ENCODE measurements at regions not wholly inside any gene's neighbourhood (a gene's known extent, or its start where the extent isn't known, plus 50 kb on each side); places are given as distances from the start of the nearest gene placed in this dataset.

DNA sequence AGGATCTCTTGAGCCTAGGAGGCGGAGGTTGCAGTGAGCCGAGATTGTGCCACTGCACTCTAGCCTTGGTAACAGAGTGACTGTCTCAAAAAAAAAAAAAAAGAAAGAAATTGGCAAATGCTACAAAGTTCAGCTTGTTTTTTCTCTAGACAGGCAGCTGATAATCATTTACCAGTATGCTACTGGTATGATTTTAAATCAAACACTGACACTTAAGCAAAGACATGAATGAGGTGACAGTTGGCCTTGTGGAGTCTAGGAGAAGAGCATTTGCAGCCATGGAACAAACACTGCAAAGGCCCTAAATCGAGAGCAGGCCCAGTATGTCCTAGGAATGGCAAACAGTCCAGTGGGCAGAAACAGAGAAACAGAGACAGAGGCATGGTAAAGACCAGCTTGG is 99.7 kb upstream of the CEP85L start:
- TF ChIP-seq RAD21 (IDR thresholded peaks at IDR 0.05; ENCODE audit: low read depth), result no peak
- TF ChIP-seq, protein P1, sequence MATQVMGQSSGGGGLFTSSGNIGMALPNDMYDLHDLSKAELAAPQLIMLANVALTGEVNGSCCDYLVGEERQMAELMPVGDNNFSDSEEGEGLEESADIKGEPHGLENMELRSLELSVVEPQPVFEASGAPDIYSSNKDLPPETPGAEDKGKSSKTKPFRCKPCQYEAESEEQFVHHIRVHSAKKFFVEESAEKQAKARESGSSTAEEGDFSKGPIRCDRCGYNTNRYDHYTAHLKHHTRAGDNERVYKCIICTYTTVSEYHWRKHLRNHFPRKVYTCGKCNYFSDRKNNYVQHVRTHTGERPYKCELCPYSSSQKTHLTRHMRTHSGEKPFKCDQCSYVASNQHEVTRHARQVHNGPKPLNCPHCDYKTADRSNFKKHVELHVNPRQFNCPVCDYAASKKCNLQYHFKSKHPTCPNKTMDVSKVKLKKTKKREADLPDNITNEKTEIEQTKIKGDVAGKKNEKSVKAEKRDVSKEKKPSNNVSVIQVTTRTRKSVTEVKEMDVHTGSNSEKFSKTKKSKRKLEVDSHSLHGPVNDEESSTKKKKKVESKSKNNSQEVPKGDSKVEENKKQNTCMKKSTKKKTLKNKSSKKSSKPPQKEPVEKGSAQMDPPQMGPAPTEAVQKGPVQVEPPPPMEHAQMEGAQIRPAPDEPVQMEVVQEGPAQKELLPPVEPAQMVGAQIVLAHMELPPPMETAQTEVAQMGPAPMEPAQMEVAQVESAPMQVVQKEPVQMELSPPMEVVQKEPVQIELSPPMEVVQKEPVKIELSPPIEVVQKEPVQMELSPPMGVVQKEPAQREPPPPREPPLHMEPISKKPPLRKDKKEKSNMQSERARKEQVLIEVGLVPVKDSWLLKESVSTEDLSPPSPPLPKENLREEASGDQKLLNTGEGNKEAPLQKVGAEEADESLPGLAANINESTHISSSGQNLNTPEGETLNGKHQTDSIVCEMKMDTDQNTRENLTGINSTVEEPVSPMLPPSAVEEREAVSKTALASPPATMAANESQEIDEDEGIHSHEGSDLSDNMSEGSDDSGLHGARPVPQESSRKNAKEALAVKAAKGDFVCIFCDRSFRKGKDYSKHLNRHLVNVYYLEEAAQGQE (IDR thresholded peaks at IDR 0.05; ENCODE audit: low read depth), result no peak
- no peak for TF ChIP-seq TAF1 (IDR thresholded peaks at IDR 0.05; ENCODE audit: low read depth)
- no peak for TF ChIP-seq EP300 (IDR thresholded peaks at IDR 0.05; ENCODE audit: borderline replicate concordance)

DNA sequence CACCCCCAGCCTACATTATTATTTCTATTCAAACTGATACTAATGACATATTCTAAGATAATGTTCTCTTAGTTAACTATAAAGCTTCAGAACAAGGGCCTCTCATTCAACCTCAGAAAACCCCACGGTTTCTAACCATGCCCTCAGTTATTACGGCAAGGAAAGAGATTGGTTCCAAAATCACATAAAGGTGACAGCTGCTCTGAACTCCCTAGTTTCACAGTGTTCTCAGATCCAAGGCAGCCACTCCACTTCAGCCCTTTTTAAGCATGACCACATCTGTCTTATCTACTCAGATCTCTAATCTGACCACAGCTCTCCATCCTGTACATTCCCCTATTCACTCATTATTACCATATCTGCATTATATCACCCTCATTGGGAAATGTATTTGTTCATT is 98.8 kb upstream of the CEP85L start:
- TF ChIP-seq RAD21 (IDR thresholded peaks at IDR 0.05; ENCODE audit: low read depth) (no peak), ZBTB7A (IDR thresholded peaks at IDR 0.05; ENCODE audit: low read depth) (no peak), CEBPB (IDR thresholded peaks at IDR 0.05) (no peak), EP300 (IDR thresholded peaks at IDR 0.05; ENCODE audit: borderline replicate concordance) (no peak), TCF12 (IDR thresholded peaks at IDR 0.05; ENCODE audit: low read depth) (no peak), CREB1 (IDR thresholded peaks at IDR 0.05; ENCODE audit: low read depth) (no peak), NFIC (IDR thresholded peaks at IDR 0.05) (no peak), TAF1 (IDR thresholded peaks at IDR 0.05; ENCODE audit: low read depth) (no peak), YY1 (IDR thresholded peaks at IDR 0.05; ENCODE audit: low read depth) (no peak)
- TF ChIP-seq, protein P2, sequence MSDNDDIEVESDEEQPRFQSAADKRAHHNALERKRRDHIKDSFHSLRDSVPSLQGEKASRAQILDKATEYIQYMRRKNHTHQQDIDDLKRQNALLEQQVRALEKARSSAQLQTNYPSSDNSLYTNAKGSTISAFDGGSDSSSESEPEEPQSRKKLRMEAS (IDR thresholded peaks at IDR 0.05), result no peak
- TF ChIP-seq, protein P1 (IDR thresholded peaks at IDR 0.05; ENCODE audit: low read depth), result no peak

DNA sequence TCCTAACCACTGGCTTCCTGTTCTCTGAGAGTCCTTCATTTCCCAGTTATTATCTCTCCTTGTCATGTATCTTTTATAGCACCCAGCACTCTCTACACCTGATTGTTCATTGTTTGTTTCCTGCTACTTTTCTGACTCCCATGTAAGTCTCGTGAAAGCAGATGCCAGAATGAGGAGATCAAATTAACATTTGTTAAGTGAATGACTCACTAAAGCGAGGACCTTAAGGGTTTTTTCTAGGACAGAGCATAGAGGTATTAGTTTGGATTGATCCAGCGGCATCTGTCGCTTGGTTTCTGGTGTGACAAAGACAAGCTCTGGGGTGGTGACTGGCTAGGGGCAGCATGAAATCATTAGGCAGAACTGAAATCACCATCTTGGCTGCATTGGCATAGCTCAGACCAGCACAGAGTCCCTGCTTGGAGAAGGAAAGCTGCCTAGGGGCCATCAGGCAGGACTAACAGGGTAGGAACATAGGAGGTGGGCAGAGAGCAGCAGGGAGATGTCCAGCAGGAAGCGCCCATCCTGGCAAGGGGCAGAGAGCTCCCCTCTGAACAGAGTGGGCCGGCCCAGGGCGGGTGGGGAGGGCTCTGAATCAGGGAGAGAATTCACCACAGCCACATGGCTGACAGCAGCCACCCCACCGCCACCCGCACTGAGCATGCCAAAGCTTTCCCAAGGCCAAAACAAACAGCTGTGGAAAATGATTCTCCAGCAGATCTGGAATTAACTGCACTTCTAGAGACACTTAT is 97.1 kb upstream of the CEP85L start:
- no peak for TF ChIP-seq CEBPB (IDR thresholded peaks at IDR 0.05)
- TF ChIP-seq CREB1 (IDR thresholded peaks at IDR 0.05; ENCODE audit: low read depth), result no peak
- TF ChIP-seq, protein P3, sequence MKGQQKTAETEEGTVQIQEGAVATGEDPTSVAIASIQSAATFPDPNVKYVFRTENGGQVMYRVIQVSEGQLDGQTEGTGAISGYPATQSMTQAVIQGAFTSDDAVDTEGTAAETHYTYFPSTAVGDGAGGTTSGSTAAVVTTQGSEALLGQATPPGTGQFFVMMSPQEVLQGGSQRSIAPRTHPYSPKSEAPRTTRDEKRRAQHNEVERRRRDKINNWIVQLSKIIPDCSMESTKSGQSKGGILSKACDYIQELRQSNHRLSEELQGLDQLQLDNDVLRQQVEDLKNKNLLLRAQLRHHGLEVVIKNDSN (IDR thresholded peaks at IDR 0.05), result no peak
- TF ChIP-seq FOXM1 (IDR thresholded peaks at IDR 0.05; ENCODE audit: borderline replicate concordance, low read depth), result no peak
- no peak for TF ChIP-seq TAF1 (IDR thresholded peaks at IDR 0.05; ENCODE audit: low read depth)
- TF ChIP-seq EGR1 (IDR thresholded peaks at IDR 0.05), result no peak
- no peak for TF ChIP-seq ZBTB7A (IDR thresholded peaks at IDR 0.05; ENCODE audit: low read depth)
- no peak for TF ChIP-seq TEAD4 (IDR thresholded peaks at IDR 0.05)
- TF ChIP-seq YY1 (IDR thresholded peaks at IDR 0.05; ENCODE audit: low read depth), result no peak
- no peak for TF ChIP-seq TCF12 (IDR thresholded peaks at IDR 0.05; ENCODE audit: low read depth)

DNA sequence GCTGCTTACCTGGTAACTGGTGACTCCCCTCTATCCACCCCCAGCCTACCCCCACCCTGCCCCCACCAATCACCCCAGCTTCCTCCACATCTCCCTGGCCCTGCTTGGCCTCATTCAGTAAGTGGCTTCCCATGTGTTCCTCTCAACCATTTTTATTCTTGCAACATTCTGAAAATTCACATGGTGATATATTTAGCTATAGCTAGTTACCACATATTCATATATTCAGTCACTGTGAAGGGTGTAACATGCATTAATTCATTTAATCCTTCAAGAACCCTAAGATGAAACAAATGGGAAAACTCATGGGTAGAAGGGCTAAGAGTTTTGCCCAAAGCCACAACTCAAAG is 95.4 kb upstream of the CEP85L start:
- TF ChIP-seq, protein P2 (IDR thresholded peaks at IDR 0.05), result no peak
- TF ChIP-seq EGR1 (IDR thresholded peaks at IDR 0.05) (no peak), TAF1 (IDR thresholded peaks at IDR 0.05; ENCODE audit: low read depth) (no peak), CEBPB (IDR thresholded peaks at IDR 0.05) (no peak), RAD21 (IDR thresholded peaks at IDR 0.05; ENCODE audit: low read depth) (no peak), YY1 (IDR thresholded peaks at IDR 0.05; ENCODE audit: low read depth) (no peak), NFIC (IDR thresholded peaks at IDR 0.05) (no peak), FOXM1 (IDR thresholded peaks at IDR 0.05; ENCODE audit: borderline replicate concordance, low read depth) (no peak), CREB1 (IDR thresholded peaks at IDR 0.05; ENCODE audit: low read depth) (no peak)
- TF ChIP-seq, protein P1 (IDR thresholded peaks at IDR 0.05; ENCODE audit: low read depth), result no peak
- TF ChIP-seq, protein P3 (IDR thresholded peaks at IDR 0.05), result no peak

Measured in Ishikawa (cell line).